Neural cell (in vitro differentiated cells): ENCODE measurements at regions not wholly inside any gene's neighbourhood (a gene's known extent, or its start where the extent isn't known, plus 50 kb on each side); places are given as distances from the start of the nearest gene placed in this dataset.

Experiments used
- H2AFZ ChIP-seq: fragments of 200-600, 300-800 bp; sonication (generic), shearing (Covaris generic); 2 replicates; pipeline ENCODE4 v1.6.0; 2014; ENCODE audit warnings: low read depth, mild to moderate bottlenecking, antibody characterized with exemption, low read length, moderate library complexity
- H3F3A ChIP-seq: fragments of 200-600 bp; shearing (Covaris generic); 2 replicates; pipeline ENCODE4 v1.6.1; 2016; ENCODE audit warnings: mild to moderate bottlenecking, moderate library complexity, mixed read lengths, antibody characterized with exemption, low read length; ENCODE audit not compliant: insufficient read depth, poor library complexity, severe bottlenecking
- H3K27ac ChIP-seq: fragments of 200-600, 300-800 bp; sonication (generic), shearing (Covaris generic); 2 replicates; pipeline ENCODE4 v1.5.1; 2014; ENCODE audit warnings: mild to moderate bottlenecking, low read length, moderate library complexity
- H3K27me3 ChIP-seq: fragments of 300-800, 200-600 bp; sonication (generic), shearing (Covaris generic); 2 replicates; pipeline ENCODE4 v1.6.0; 2014; ENCODE audit warnings: mild to moderate bottlenecking, low read depth, low read length, moderate library complexity; ENCODE audit not compliant: insufficient read depth
- H3K36me3 ChIP-seq: fragments of 300-800, 200-600 bp; sonication (generic), shearing (Covaris generic); 2 replicates; pipeline ENCODE4 v1.5.1; 2014; ENCODE audit warnings: mild to moderate bottlenecking, antibody characterized with exemption, low read length, moderate library complexity; ENCODE audit not compliant: insufficient read depth
- H3K4me2 ChIP-seq: fragments of 300-800, 200-600 bp; sonication (generic), shearing (Covaris generic); 2 replicates; pipeline ENCODE4 v1.6.0; 2014; ENCODE audit warnings: mild to moderate bottlenecking, low read length
- H3K4me3 ChIP-seq: fragments of 300-800, 200-600 bp; sonication (generic), shearing (Covaris generic); 2 replicates; pipeline ENCODE4 v1.5.1; 2014; ENCODE audit warnings: mild to moderate bottlenecking, low read length, moderate library complexity
- H3K79me2 ChIP-seq: fragments of 200-600 bp; shearing (Covaris generic); replicated peaks from 2 replicates; pipeline ENCODE4 v1.6.0; 2014; ENCODE audit warnings: mild to moderate bottlenecking, low read length, moderate library complexity; ENCODE audit not compliant: insufficient read depth
- H3K9ac ChIP-seq: fragments of 300-800, 200-600 bp; sonication (generic), shearing (Covaris generic); 2 replicates; pipeline ENCODE4 v1.6.1; 2016; ENCODE audit warnings: mild to moderate bottlenecking, low read length, mixed read lengths
- H3K9me2 ChIP-seq: fragments of 200-600 bp; shearing (Covaris generic); 2 replicates; pipeline ENCODE4 v1.6.1; 2016; ENCODE audit warnings: mild to moderate bottlenecking, low read length, mixed read lengths; ENCODE audit not compliant: insufficient read depth
- H3K9me3 ChIP-seq: fragments of 200-600, 300-800 bp; sonication (generic), shearing (Covaris generic); 2 replicates; pipeline ENCODE4 v1.6.1; 2016; ENCODE audit warnings: mild to moderate bottlenecking, mixed run types, low read length, moderate library complexity, mixed read lengths
- H4K20me1 ChIP-seq: fragments of 200-600 bp; shearing (Covaris generic); 2 replicates; pipeline ENCODE4 v1.6.1; 2016; ENCODE audit warnings: mild to moderate bottlenecking, mixed run types; ENCODE audit not compliant: insufficient read depth
- EP300 ChIP-seq: fragments of 450-650 bp; conservative IDR thresholded peaks from 2 replicates; pipeline ENCODE4 v1.6.1; 2014; ENCODE audit warnings: antibody characterized with exemption, mild to moderate bottlenecking, moderate library complexity; ENCODE audit not compliant: poor library complexity, severe bottlenecking
- EZH2 ChIP-seq: fragments of 200-600, 300-800 bp; shearing (Covaris generic), sonication (generic); IDR thresholded peaks from 2 replicates; pipeline ENCODE4 v1.6.1; 2014; ENCODE audit warnings: antibody characterized with exemption, low read length, borderline replicate concordance, mild to moderate bottlenecking; ENCODE audit not compliant: insufficient read depth, poor library complexity, severe bottlenecking
- MXI1 ChIP-seq: fragments of 450-650 bp; conservative IDR thresholded peaks from 2 replicates; pipeline ENCODE4 v1.6.1; 2014; ENCODE audit warnings: antibody characterized with exemption, mild to moderate bottlenecking; ENCODE audit not compliant: poor library complexity, severe bottlenecking
- POLR2AphosphoS5 ChIP-seq: IDR thresholded peaks from 2 replicates; pipeline ENCODE4 v1.6.1; 2012
- RAD21 ChIP-seq: fragments of 450-650 bp; conservative IDR thresholded peaks from 2 replicates; pipeline ENCODE4 v1.6.1; 2014; ENCODE audit warnings: antibody characterized with exemption, mild to moderate bottlenecking, moderate library complexity
- SMC3 ChIP-seq: fragments of 450-650 bp; conservative IDR thresholded peaks from 2 replicates; pipeline ENCODE4 v1.6.1; 2014; ENCODE audit warnings: antibody characterized with exemption, mild to moderate bottlenecking, moderate library complexity; ENCODE audit not compliant: poor library complexity
- TAF1 ChIP-seq: IDR thresholded peaks from 2 replicates; pipeline ENCODE4 v1.6.1; 2012; ENCODE audit warnings: low read depth
- TF ChIP-seq, protein P1 (sequence below): IDR thresholded peaks from 2 replicates; pipeline ENCODE4 v1.6.1; 2012; ENCODE audit warnings: borderline replicate concordance
- TF ChIP-seq, protein P2 (sequence below): fragments of 450-650 bp; IDR thresholded peaks from 2 replicates; pipeline ENCODE4 v1.5.1; 2014; ENCODE audit warnings: antibody characterized with exemption, mild to moderate bottlenecking, moderate library complexity; ENCODE audit not compliant: poor library complexity, severe bottlenecking

DNA sequence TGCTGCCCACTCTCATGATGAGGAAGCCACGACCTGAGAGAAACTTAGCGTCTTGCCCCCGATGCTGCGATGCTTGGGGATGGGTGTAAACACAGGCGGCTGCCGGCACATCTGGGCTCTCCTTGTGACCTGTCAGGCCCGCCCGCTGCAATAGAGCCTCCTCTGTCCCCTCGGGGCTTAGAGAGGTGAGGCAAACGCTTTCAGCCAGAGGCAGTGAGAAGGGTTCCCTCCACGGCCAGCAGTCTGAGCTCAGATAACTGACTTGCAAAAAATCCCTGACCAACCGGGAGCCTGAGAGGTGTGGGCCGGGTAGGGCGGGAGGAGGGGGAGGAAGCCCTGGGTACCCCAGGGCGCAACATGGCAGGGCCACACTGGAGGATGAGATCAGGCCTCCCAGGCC, 260.6 kb downstream of the C16orf95 start:
- Histone ChIP-seq H4K20me1 (no peaks in the 10 kb centered on the region), H3K27me3 (no peaks in the 10 kb centered on the region), H3K36me3 (no peaks in the 10 kb centered on the region), H3K4me2 (no peak overlapping the region), H3K9ac (no peak overlapping the region), H3K4me3 (no peak overlapping the region), H3K27ac (no peak overlapping the region), H3K9me3 (no peaks in the 10 kb centered on the region), H3K79me2 (no peaks in the 10 kb centered on the region), H3K9me2 (no peaks in the 10 kb centered on the region), H2AFZ (no peak overlapping the region), H3F3A (no peaks in the 10 kb centered on the region)
- TF ChIP-seq TAF1 (no peak), SMC3 (no peak), RAD21 (no peak), MXI1 (no peak), POLR2AphosphoS5 (no peak), EP300 (no peak), EZH2 (no peak)
- TF ChIP-seq, protein P1, sequence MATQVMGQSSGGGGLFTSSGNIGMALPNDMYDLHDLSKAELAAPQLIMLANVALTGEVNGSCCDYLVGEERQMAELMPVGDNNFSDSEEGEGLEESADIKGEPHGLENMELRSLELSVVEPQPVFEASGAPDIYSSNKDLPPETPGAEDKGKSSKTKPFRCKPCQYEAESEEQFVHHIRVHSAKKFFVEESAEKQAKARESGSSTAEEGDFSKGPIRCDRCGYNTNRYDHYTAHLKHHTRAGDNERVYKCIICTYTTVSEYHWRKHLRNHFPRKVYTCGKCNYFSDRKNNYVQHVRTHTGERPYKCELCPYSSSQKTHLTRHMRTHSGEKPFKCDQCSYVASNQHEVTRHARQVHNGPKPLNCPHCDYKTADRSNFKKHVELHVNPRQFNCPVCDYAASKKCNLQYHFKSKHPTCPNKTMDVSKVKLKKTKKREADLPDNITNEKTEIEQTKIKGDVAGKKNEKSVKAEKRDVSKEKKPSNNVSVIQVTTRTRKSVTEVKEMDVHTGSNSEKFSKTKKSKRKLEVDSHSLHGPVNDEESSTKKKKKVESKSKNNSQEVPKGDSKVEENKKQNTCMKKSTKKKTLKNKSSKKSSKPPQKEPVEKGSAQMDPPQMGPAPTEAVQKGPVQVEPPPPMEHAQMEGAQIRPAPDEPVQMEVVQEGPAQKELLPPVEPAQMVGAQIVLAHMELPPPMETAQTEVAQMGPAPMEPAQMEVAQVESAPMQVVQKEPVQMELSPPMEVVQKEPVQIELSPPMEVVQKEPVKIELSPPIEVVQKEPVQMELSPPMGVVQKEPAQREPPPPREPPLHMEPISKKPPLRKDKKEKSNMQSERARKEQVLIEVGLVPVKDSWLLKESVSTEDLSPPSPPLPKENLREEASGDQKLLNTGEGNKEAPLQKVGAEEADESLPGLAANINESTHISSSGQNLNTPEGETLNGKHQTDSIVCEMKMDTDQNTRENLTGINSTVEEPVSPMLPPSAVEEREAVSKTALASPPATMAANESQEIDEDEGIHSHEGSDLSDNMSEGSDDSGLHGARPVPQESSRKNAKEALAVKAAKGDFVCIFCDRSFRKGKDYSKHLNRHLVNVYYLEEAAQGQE, result no peak
- TF ChIP-seq, protein P2, sequence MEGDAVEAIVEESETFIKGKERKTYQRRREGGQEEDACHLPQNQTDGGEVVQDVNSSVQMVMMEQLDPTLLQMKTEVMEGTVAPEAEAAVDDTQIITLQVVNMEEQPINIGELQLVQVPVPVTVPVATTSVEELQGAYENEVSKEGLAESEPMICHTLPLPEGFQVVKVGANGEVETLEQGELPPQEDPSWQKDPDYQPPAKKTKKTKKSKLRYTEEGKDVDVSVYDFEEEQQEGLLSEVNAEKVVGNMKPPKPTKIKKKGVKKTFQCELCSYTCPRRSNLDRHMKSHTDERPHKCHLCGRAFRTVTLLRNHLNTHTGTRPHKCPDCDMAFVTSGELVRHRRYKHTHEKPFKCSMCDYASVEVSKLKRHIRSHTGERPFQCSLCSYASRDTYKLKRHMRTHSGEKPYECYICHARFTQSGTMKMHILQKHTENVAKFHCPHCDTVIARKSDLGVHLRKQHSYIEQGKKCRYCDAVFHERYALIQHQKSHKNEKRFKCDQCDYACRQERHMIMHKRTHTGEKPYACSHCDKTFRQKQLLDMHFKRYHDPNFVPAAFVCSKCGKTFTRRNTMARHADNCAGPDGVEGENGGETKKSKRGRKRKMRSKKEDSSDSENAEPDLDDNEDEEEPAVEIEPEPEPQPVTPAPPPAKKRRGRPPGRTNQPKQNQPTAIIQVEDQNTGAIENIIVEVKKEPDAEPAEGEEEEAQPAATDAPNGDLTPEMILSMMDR, result no peak

DNA sequence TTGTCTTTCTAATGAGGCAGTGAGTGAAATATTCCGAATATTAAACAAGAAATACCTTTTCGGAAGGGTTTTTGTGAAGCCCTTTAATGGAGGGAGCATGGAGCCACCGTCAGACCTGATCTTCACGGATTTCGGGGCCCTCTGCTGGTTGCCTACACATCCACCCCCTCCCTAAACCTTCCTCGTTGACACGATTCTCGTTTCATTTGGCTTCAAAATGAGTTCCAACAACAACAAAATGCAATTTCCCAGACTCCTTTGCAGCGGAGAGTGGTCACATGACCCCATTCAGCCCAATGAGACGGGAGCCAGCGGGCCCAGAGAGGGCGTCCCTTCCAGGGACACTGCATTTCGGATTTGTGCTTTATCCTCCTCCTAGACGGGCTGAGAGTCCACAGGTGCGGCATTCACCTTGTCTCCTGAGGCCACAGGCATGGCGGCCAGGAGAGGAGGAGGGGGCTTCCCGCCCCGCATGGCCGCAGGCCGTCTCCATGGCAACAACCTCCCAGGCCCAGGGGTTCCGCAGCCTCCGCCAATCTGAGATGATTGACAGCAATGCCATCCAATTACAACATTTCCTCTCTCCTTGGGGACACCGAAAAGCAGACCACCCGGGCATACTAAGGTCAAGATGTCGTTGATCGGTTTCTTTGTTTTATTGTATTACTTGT, 259.8 kb downstream of the C16orf95 start:
- H3K9me2 ChIP-seq, result no peaks in the 10 kb centered on the region
- no peak overlapping the region for H3K4me2 ChIP-seq
- H2AFZ ChIP-seq, result no peak overlapping the region
- no peak overlapping the region for H3K9ac ChIP-seq
- no peaks in the 10 kb centered on the region for H3K27me3 ChIP-seq
- no peaks in the 10 kb centered on the region for H3F3A ChIP-seq
- H3K9me3 ChIP-seq, result no peaks in the 10 kb centered on the region
- H3K4me3 ChIP-seq, result no peak overlapping the region
- H3K79me2 ChIP-seq, result no peaks in the 10 kb centered on the region
- H4K20me1 ChIP-seq, result no peaks in the 10 kb centered on the region
- H3K27ac ChIP-seq, result no peak overlapping the region
- TF ChIP-seq TAF1 (no peak), EP300 (no peak), EZH2 (no peak), SMC3 (no peak), POLR2AphosphoS5 (no peak), MXI1 (no peak)
- TF ChIP-seq, protein P1, result no peak
- TF ChIP-seq, protein P2, result no peak
- H3K36me3 ChIP-seq, result no peaks in the 10 kb centered on the region
